Activated CD4-positive, alpha-beta memory T cell treated with anti-CD3 and anti-CD28 coated beads, Interleukin-2, amount 10 ng/mL, durations not matched to agents 7 days and 5 days (primary cell): ENCODE measurements at regions not wholly inside any gene's neighbourhood (a gene's known extent, or its start where the extent isn't known, plus 50 kb on each side); places are given as distances from the start of the nearest gene placed in this dataset.

Source experiments
- CTCF ChIA-PET: fragments of 350-600 bp; sonication (Branson Sonifier 250); formaldehyde crosslinking; loops from one replicate; lab custom pipeline; 2021; ENCODE audit warnings: antibody characterized with exemption, inconsistent platforms; lab: Charles Lee
- POLR2A ChIA-PET: fragments of 350-600 bp; sonication (Branson Sonifier 250); formaldehyde crosslinking; loops from one replicate; lab custom pipeline; 2021; ENCODE audit warnings: antibody characterized with exemption; lab: Charles Lee
- DNase-seq: peaks from one replicate; pipeline ENCODE4 v3.0.0-alpha.2; 2020
- H3K27ac Mint-ChIP-seq: one replicate; pipeline ENCODE4 v1.8.0; 2021; ENCODE audit warnings: mild to moderate bottlenecking, mixed read lengths
- H3K27me3 Mint-ChIP-seq: one replicate; pipeline ENCODE4 v1.8.0; 2021; ENCODE audit warnings: mixed read lengths
- H3K36me3 Mint-ChIP-seq: one replicate; pipeline ENCODE4 v1.8.0; 2021; ENCODE audit warnings: low read depth, mixed read lengths
- H3K4me1 Mint-ChIP-seq: one replicate; pipeline ENCODE4 v1.8.0; 2021; ENCODE audit warnings: mixed read lengths
- H3K4me3 Mint-ChIP-seq: one replicate; pipeline ENCODE4 v1.8.0; 2021; ENCODE audit warnings: mild to moderate bottlenecking, mixed read lengths
- H3K9me3 Mint-ChIP-seq: one replicate; pipeline ENCODE4 v1.8.0; 2021; ENCODE audit warnings: mixed read lengths

- Mint-ChIP-seq H3K4me1 (peaks cover 50% of the 10 kb centered on the region), H3K4me3 (peak overlapping the region; percentile 58)
These were observed 150.9 kb upstream of the KLF6 start for GRCh38 chr10:3935933-3936359.

GRCh38 chr10:3935141-3935540, 150.1 kb upstream of the KLF6 start:
- Mint-ChIP-seq H3K4me3 (peak overlapping the region; percentile 58), H3K9me3 (peaks cover 12% of the 10 kb centered on the region), H3K4me1 (peaks cover 50% of the 10 kb centered on the region), H3K36me3 (peaks cover 32% of the 10 kb centered on the region), H3K27me3 (no peaks in the 10 kb centered on the region), H3K27ac (peak overlapping the region; percentile 86)
- ChIA-PET CTCF (interaction anchor here (0.9 to 1.8 kb wide), 5 partner anchors 25 to 287 kb away, joined by 3 to 6 read pairs (median 3); no protein-coding TSS in a partner anchor), POLR2A (interaction anchor here (0.9 to 7.4 kb wide), 13 partner anchors 9 to 196 kb away, joined by 3 to 74 read pairs (median 5); partner anchors contain the start of gene KLF6)
- DNase-seq: peak; percentile 81

More at GRCh38 chr10:3935933-3936359, 150.9 kb upstream of the KLF6 start:
- H3K27me3 Mint-ChIP-seq: no peaks in the 10 kb centered on the region
- ChIA-PET CTCF (interaction anchor here (0.9 to 1.8 kb wide), 4 partner anchors 24 to 125 kb away, joined by 3 to 6 read pairs (median 4); no protein-coding TSS in a partner anchor), POLR2A (interaction anchor here (0.9 to 7.4 kb wide), 11 partner anchors 8 to 195 kb away, joined by 3 to 74 read pairs (median 6); partner anchors contain the start of gene KLF6)
- H3K9me3 Mint-ChIP-seq: peaks cover 16% of the 10 kb centered on the region
- no peak for DNase-seq
- peaks cover 36% of the 10 kb centered on the region for H3K36me3 Mint-ChIP-seq
- peak overlapping the region; percentile 86 for H3K27ac Mint-ChIP-seq

- ChIA-PET CTCF (interaction anchor here (1.0 to 1.2 kb wide), 3 partner anchors 98 to 289 kb away, joined by 3 read pairs; no protein-coding TSS in a partner anchor), POLR2A (interaction anchor here (0.8 to 7.4 kb wide), 9 partner anchors 10 to 150 kb away, joined by 3 to 74 read pairs (median 5); partner anchors contain the start of gene KLF6)
- Mint-ChIP-seq H3K9me3 (peaks cover 12% of the 10 kb centered on the region), H3K4me1 (peaks cover 50% of the 10 kb centered on the region), H3K4me3 (no peak overlapping the region), H3K27ac (peak overlapping the region; percentile 86), H3K27me3 (no peaks in the 10 kb centered on the region), H3K36me3 (peaks cover 34% of the 10 kb centered on the region)
- DNase-seq: no peak
These were observed 148.7 kb upstream of the KLF6 start for GRCh38 chr10:3933733-3934132.

GRCh38 chr10:3932597-3933375, 147.8 kb upstream of the KLF6 start:
- peaks cover 53% of the 10 kb centered on the region for H3K4me1 Mint-ChIP-seq
- H3K27ac Mint-ChIP-seq: peak overlapping the region; percentile 86
- peaks cover 32% of the 10 kb centered on the region for H3K36me3 Mint-ChIP-seq
- no peak for DNase-seq
- peaks cover 11% of the 10 kb centered on the region for H3K9me3 Mint-ChIP-seq
- H3K27me3 Mint-ChIP-seq: no peaks in the 10 kb centered on the region
- no peak overlapping the region for H3K4me3 Mint-ChIP-seq
- CTCF ChIA-PET: interaction anchor here (0.7 to 1.0 kb wide), 2 partner anchors 15 to 121 kb away, joined by 3 read pairs; no protein-coding TSS in a partner anchor
- POLR2A ChIA-PET: interaction anchor here (0.6 to 7.4 kb wide), 12 partner anchors 10 to 198 kb away, joined by 3 to 74 read pairs (median 4); partner anchors contain the start of gene KLF6

GRCh38 chr10:3931901-3932300, 146.9 kb upstream of the KLF6 start:
- CTCF ChIA-PET: interaction anchor here (0.6 to 0.7 kb wide), 2 partner anchors 15 to 191 kb away, joined by 3 to 5 read pairs; no protein-coding TSS in a partner anchor
- peaks cover 55% of the 10 kb centered on the region for H3K4me1 Mint-ChIP-seq

GRCh38 chr10:3931224-3931623, 146.2 kb upstream of the KLF6 start:
- no peaks in the 10 kb centered on the region for H3K27me3 Mint-ChIP-seq
- no peak overlapping the region for H3K4me3 Mint-ChIP-seq
- peaks cover 18% of the 10 kb centered on the region for H3K36me3 Mint-ChIP-seq
- POLR2A ChIA-PET: interaction anchor here (0.6 to 7.4 kb wide), 4 partner anchors 15 to 147 kb away, joined by 3 to 74 read pairs (median 4); partner anchors contain the start of gene KLF6
- peak overlapping the region; percentile 27 for H3K27ac Mint-ChIP-seq
- H3K4me1 Mint-ChIP-seq: peaks cover 57% of the 10 kb centered on the region
- no peak for DNase-seq
- CTCF ChIA-PET: interaction anchor here (0.6 kb wide), 1 partner anchor 190 kb away, joined by 5 read pairs; no protein-coding TSS in a partner anchor
- peaks cover 2% of the 10 kb centered on the region for H3K9me3 Mint-ChIP-seq

More at GRCh38 chr10:3931901-3932300, 146.9 kb upstream of the KLF6 start:
- POLR2A ChIA-PET: interaction anchor here (0.6 to 7.4 kb wide), 6 partner anchors 14 to 148 kb away, joined by 3 to 74 read pairs (median 3); partner anchors contain the start of gene KLF6
- peaks cover 24% of the 10 kb centered on the region for H3K36me3 Mint-ChIP-seq
- no peaks in the 10 kb centered on the region for H3K27me3 Mint-ChIP-seq
- H3K9me3 Mint-ChIP-seq: peaks cover 6% of the 10 kb centered on the region
- no peak overlapping the region for H3K4me3 Mint-ChIP-seq
- DNase-seq: no peak
- H3K27ac Mint-ChIP-seq: no peak overlapping the region

GRCh38 chr10:3928569-3928968, 143.6 kb upstream of the KLF6 start:
- peaks cover 4% of the 10 kb centered on the region for H3K9me3 Mint-ChIP-seq
- peaks cover 37% of the 10 kb centered on the region for H3K4me1 Mint-ChIP-seq
- peaks cover 8% of the 10 kb centered on the region for H3K36me3 Mint-ChIP-seq
- no peak for DNase-seq
- ChIA-PET POLR2A (interaction anchor here (1.2 kb wide), 1 partner anchor 143 kb away, joined by 5 read pairs; the partner anchor contains the start of gene KLF6), CTCF (no interaction called here)
- no peak overlapping the region for H3K27ac Mint-ChIP-seq
- H3K27me3 Mint-ChIP-seq: no peaks in the 10 kb centered on the region
- no peak overlapping the region for H3K4me3 Mint-ChIP-seq

- POLR2A ChIA-PET: interaction anchor here (1.2 kb wide), 1 partner anchor 143 kb away, joined by 5 read pairs; the partner anchor contains the start of gene KLF6
- Mint-ChIP-seq H3K27ac (no peak overlapping the region), H3K27me3 (no peaks in the 10 kb centered on the region), H3K36me3 (peaks cover 7% of the 10 kb centered on the region), H3K4me3 (no peak overlapping the region), H3K4me1 (peaks cover 32% of the 10 kb centered on the region), H3K9me3 (peaks cover 4% of the 10 kb centered on the region)
- DNase-seq: no peak
- CTCF ChIA-PET: no interaction called here
These were observed 143.1 kb upstream of the KLF6 start for GRCh38 chr10:3928078-3928477.

GRCh38 chr10:3926675-3927525, 141.9 kb upstream of the KLF6 start:
- Mint-ChIP-seq H3K27ac (peak overlapping the region; percentile 29), H3K9me3 (peaks cover 4% of the 10 kb centered on the region), H3K27me3 (no peaks in the 10 kb centered on the region), H3K4me3 (no peak overlapping the region), H3K4me1 (peaks cover 22% of the 10 kb centered on the region), H3K36me3 (peaks cover 5% of the 10 kb centered on the region)
- no peak for DNase-seq
- POLR2A ChIA-PET: interaction anchor here (1.1 kb wide), 1 partner anchor 116 kb away, joined by 3 read pairs; no protein-coding TSS in a partner anchor
- CTCF ChIA-PET: no interaction called here

GRCh38 chr10:3926258-3926657, 141.2 kb upstream of the KLF6 start:
- H3K27ac Mint-ChIP-seq: peak overlapping the region; percentile 29
- ChIA-PET CTCF (no interaction called here), POLR2A (no interaction called here)
- peaks cover 19% of the 10 kb centered on the region for H3K4me1 Mint-ChIP-seq
- H3K4me3 Mint-ChIP-seq: no peak overlapping the region
- H3K9me3 Mint-ChIP-seq: peaks cover 4% of the 10 kb centered on the region
- no peak for DNase-seq
- peaks cover 5% of the 10 kb centered on the region for H3K36me3 Mint-ChIP-seq
- no peaks in the 10 kb centered on the region for H3K27me3 Mint-ChIP-seq

- H3K27ac Mint-ChIP-seq: no peak overlapping the region
- H3K4me1 Mint-ChIP-seq: peaks cover 19% of the 10 kb centered on the region
These were observed 140.2 kb upstream of the KLF6 start for GRCh38 chr10:3925184-3925583.

GRCh38 chr10:3924344-3924743, 139.3 kb upstream of the KLF6 start:
- CTCF ChIA-PET: no interaction called here
- DNase-seq: no peak
- H3K9me3 Mint-ChIP-seq: peaks cover 4% of the 10 kb centered on the region
- no peak overlapping the region for H3K27ac Mint-ChIP-seq
- peaks cover 19% of the 10 kb centered on the region for H3K4me1 Mint-ChIP-seq
- H3K36me3 Mint-ChIP-seq: peaks cover 3% of the 10 kb centered on the region
- no peaks in the 10 kb centered on the region for H3K27me3 Mint-ChIP-seq
- POLR2A ChIA-PET: interaction anchor here (0.7 kb wide), 1 partner anchor 139 kb away, joined by 3 read pairs; the partner anchor contains the start of gene KLF6
- no peak overlapping the region for H3K4me3 Mint-ChIP-seq

More at GRCh38 chr10:3925184-3925583, 140.2 kb upstream of the KLF6 start:
- CTCF ChIA-PET: no interaction called here
- DNase-seq: no peak
- peaks cover 4% of the 10 kb centered on the region for H3K9me3 Mint-ChIP-seq
- POLR2A ChIA-PET: no interaction called here
- H3K4me3 Mint-ChIP-seq: no peak overlapping the region
- H3K27me3 Mint-ChIP-seq: no peaks in the 10 kb centered on the region
- peaks cover 5% of the 10 kb centered on the region for H3K36me3 Mint-ChIP-seq
